DMS 273 treated with DMSO at 0.1 percent for 48 hours (cell line): ENCODE measurements at regions not wholly inside any gene's neighbourhood (a gene's known extent, or its start where the extent isn't known, plus 50 kb on each side); places are given as distances from the start of the nearest gene placed in this dataset.
"Not testable (repeated sequence)": the region's sequence is repeated elsewhere in the genome, so short reads cannot be mapped to it uniquely, and the experiment has no call there.

Source experiments
- DNase-seq: peaks from one replicate; lab custom pipeline; 2025; lab: John Stamatoyannopoulos, UW

DNA sequence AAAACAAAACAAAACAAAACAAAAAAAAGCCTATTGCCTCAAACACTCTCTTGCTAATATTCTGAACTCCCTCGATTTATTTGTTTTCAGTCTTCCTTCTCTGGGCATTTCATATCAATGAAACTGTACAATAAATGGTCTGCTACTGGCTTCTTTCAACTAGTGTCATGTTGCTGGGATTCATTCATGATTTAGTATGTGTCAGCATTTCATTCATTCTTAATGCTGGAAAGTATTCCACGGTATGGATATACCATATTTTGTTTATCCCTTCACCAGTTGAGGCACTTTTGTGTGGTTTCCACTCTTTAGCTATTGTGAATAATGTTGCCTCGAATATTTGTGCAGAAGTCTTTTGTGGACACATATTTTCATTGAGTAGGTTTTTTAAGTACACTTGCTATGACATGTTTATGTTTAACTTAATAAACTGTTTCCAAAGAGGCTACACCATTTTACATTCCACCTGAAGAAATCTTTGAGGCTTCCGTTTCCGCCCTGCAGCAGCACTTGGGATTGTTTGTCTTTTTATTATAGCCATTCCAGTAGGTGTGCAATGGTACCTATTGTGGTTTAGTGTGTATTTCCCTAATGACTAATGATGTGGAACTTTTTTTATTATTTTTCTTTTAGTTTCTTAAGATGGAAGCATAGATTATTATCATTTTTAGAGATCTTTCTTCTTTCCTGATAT, 543.6 kb upstream of the SOX11 start:
- DNase-seq, result no peak

- DNase-seq, result no peak
These were observed 541.3 kb upstream of the SOX11 start for GRCh38 chr2:5150871-5151270.

DNA sequence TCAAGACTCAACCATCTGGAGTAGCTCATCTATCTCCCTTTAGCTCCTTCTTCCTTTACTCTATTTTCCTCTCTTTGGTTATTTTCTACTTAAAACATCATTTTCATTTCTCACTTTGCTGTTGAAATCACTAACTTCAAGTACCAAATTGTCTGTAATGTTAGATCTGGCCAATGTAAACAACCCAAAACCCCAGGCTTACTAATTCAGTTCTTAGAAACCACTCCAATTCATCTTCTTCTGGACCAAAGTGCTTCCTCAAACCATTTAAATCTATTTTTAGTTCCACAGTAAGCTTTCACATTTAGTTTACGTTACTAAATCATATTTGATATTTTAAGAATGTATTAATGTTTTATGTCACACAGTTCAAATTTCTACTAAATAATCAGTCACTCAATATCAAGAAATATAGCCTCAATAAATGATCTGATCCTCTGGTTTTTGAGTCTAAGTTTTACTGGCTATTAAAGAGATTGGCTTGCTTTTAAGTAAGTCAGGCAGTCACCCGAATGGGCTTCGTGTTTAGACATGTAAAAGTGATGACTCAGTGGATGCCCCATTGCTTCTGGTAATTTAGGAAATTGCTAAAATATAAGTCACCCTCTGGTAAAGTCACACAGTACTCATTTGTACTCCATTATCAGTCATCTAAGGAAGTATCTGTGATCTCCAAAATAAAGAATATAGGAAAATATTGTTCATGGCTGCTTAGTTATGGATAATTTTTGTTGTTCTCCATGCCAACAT, 527.2 kb upstream of the SOX11 start:
- DNase-seq, result no peak

- DNase-seq, result no peak
These were observed 519.3 kb upstream of the SOX11 start for GRCh38 chr2:5172923-5173322.

GRCh38 chr2:5173876-5174535, 518.2 kb upstream of the SOX11 start:
- no peak for DNase-seq

GRCh38 chr2:5175231-5175630, 517.0 kb upstream of the SOX11 start:
- no peak for DNase-seq

- DNase-seq, result no peak
These were observed 515.4 kb upstream of the SOX11 start for GRCh38 chr2:5176764-5177163.

DNA sequence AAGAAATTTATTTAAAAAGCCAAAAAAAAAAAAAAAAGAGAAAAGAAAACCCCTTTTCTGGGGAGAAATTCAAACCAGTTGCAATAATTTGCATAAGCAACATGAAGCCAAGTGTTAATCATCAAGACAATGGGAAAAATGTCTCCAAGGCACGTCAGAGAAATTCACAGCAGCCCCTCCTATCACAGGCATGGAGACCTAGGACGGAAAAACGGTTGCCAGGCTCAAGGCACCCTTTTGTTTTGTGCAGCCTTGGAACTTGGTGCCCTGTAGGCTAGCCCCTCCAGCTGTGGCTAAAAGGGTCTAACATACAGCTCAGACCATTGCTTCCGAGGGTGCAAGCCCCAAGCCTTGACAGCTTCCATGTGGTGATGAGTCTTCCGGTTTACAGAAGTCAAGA, 509.2 kb upstream of the SOX11 start:
- no peak for DNase-seq

GRCh38 chr2:5187283-5187682, 504.9 kb upstream of the SOX11 start:
- no peak for DNase-seq

DNA sequence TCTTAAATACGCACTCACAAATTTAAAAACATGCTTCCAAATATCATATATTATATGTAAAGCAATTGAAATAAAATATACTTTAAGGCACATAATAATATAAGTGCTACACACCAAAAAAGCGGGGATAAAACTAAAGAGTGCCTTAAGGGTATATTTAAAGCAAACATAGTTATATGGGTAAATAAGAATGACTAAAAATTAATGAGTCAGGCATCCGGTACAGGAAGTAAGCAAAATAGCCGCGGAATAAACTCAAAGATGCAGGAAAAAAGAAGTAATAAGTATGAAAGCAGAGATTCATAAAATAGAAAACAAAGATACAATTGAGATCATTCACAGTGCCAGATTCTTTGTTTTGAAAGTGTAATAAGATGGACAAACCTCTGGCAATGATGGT, 503.5 kb upstream of the SOX11 start:
- DNase-seq, result no peak

DNA sequence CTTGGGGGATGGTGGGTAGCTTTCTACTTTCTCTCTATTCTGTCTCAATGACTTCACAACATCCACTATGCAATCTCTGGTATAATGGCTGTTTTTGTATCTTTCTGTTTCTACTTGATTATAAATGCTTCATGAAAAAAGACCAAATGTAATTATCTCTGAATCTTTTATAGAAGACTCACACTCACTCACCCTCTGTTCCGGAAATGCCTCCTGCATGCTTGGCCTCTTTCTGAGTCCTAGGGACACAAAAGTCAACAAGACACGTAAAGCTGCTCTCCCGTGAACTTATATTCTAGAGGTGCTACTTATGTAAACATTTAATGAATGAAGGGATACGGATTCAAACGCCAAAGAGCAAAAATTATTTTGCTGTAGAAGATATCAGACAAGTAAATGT, 502.2 kb upstream of the SOX11 start:
- DNase-seq, result no peak

GRCh38 chr2:5195636-5196035, 496.5 kb upstream of the SOX11 start:
- DNase-seq, result no peak

DNA sequence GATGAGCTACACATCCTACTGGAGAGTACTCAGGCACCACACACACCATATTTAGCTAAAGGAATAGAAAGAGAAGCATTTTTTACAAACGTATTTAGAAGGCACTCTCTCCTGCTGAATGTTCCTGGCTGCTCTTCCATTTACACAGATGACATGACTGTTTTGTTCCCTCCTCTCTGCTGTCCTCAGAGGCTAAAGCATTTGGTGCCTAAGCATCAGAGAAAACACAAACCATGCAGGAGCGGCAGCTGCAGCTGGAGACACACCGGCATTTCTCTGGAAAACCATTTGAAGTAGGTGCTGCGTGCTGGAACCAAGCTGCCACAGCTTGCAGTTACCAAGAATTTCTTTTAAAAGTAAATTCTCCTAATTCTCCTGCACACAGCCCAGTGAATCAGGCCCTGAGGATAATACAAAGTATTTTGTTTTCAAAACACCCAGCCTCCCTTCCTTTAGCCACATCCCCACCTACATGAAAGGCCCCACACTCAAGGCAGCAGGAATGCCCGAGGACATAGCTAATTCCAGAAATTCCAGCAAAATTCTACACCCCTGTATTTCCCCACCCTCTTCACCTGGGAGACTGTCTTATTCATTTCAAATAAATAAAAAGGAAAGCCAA, 488.9 kb upstream of the SOX11 start:
- DNase-seq, result no peak

DNA sequence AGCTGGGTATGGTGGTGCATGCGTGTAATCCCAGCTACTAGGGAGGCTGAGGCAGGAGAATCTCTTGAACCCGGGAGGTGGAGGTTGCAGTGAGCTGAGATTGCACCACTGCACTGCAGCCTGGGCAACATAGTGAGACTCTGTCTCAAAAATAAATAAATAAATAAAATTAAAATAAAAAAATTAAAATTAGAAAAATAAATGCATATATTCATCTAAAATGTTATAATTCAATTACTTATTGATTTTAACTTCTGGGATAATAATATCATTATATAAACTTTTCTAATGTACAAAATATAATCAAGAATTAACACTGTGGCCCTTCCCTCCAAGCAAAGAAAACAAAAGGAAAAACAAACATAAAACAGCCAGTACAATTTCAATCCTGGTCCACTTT, 485.4 kb upstream of the SOX11 start:
- not testable (repeated sequence) for DNase-seq

DNA sequence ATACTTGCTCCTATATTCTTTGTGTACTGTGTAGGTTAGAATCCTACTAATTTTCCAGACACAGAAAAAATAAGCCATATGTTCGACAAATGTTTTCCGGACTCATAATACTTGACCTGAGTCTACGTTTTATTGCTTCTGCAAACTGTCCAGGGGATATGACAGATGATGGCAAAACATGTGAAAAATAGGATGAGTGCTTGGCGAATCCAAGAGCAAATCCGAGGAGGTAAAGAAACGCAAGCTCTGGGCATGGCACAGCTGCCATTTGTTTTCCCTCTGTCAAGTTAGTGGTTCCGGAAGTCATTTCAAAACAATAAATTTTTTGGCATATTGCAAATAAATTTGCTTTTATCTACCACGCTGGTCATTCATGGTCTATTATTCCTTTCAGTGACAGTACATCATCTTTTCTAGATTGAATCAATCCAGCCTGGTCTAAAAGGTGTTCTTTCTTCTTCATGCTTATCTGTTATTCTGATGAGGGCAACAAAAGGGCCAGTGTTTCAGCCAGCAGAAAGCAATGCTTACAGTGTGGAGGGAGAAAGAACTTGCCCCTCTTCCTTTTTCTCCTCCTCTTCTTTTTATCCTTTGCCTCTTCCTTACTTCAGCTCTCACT, 476.1 kb upstream of the SOX11 start:
- DNase-seq, result no peak

DNA sequence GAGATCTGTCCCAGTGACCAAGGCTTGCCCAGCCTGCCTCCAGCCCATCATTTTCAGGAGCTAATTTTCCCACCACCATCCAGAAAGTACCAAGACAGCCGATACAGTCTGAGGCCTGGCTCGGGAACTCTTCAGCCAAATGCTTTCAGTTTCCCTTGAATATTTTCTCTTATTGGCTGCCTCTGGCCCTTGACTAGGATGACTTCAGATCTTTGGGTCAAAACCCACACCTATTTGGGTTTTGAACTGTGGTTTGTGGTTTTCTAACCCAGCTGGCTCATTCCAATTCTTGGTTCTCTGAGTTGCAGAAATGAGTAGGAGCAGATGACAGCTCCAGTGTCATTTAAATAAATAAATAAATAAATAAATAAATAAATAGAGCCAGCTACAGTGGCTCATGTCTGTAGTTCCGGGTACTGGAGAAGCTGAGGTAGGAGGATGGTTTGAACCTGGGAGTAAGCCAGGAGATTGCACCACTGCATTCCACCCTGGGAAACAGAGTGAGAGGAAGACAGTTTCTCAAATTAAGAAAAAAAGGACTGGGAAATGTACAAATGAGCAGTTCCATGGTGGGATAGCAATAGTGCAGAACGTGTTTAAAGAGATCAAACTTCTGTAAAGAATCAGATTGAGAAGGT, 465.0 kb upstream of the SOX11 start:
- DNase-seq, result no peak

DNA sequence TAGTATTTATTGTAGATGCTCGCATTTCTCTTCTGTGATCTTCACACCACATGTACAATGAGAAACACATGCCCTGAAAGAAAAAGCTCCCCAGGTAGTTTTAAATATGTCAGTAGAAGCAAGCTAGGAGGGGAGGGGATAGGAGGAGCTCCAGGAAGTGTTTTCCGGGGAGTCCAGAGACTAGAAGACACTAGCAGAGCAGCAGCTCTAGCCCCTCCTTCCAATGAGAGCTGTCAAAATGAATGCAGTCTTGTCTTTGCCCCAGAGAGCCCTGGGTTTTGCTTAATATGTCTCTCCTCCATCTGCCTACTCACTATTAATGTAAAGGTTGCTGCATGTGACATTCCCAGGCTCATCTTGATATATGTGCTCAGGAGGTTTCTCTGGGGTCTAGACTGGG, 462.6 kb upstream of the SOX11 start:
- DNase-seq, result no peak

- DNase-seq, result no peak
These were observed 461.7 kb upstream of the SOX11 start for GRCh38 chr2:5230444-5230843.

DNA sequence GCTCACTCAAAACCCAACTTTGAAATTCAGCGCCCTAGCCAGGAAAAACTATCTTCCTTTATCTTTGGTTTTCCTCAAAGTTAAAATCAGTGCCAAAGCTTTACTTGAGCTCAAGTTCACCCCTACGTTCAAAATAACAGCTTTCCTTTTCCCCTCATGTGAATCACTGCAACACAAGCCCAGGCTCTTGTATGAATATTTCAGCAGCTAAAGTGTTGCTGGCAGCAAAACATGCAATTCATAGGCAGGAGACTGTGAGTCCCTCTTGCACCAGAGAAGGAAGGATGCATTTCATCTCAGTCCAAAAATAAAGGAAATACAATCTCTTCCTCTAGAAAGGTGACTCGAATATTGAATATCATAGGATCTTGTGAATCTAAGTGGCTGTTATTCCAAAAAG, 461.3 kb upstream of the SOX11 start:
- no peak for DNase-seq

- no peak for DNase-seq
These were observed 460.9 kb upstream of the SOX11 start for GRCh38 chr2:5231287-5231686.

DNA sequence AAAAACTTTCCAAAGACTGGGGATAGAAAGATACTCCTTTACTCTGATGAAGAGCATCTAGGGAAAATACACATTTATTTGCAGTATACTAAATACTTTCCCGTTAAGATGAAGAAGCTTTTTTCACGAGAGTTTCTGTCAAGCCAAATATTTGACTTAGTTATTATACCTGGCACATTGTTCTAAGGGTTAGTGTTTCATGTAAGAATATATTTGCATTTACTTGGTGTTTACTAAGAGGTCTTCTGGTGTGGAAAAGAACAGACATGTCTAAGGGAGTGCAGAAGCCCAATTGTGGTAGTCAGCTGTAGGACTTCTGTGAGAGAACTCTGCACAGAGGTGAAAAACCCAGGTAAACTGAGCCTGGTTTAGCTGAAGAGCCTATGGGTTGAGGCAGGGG, 457.6 kb upstream of the SOX11 start:
- no peak for DNase-seq

GRCh38 chr2:5235701-5236100, 456.5 kb upstream of the SOX11 start:
- DNase-seq, result no peak
